Tibial nerve (tissue), 4 donors: ENCODE measurements at regions not wholly inside any gene's neighbourhood (a gene's known extent, or its start where the extent isn't known, plus 50 kb on each side); places are given as distances from the start of the nearest gene placed in this dataset.

ENCODE experiments used
- CTCF ChIP-seq, 5 experiments: fragments of 200-600 bp in 3 of 5; fragments of 450-650 bp in 2 of 5; sonication (generic) in 3 of 5; IDR thresholded peaks; one replicate each; pipeline ENCODE4 v1.5.1; 2016 to 2019; ENCODE audit warnings: antibody characterized with exemption in 5 of 5, mild to moderate bottlenecking in 3 of 5, moderate library complexity in 2 of 5
- EP300 ChIP-seq, 2 donors: sonication (generic); formaldehyde crosslinking; IDR thresholded peaks; one replicate each; pipeline ENCODE4 v1.6.1; 2017; ENCODE audit warnings: antibody characterized with exemption in 2 of 2, mild to moderate bottlenecking in 1 of 2
- POLR2A ChIP-seq, 2 donors: fragments of 450-650 bp; IDR thresholded peaks; one replicate each; pipeline ENCODE4 v1.6.1; 2017; ENCODE audit warnings: antibody characterized with exemption in 2 of 2, mild to moderate bottlenecking in 2 of 2, moderate library complexity in 2 of 2

GRCh38 chr10:3010816-3011460 lies 56.4 kb upstream of the PFKP start:
- no peak for TF ChIP-seq CTCF (IDR thresholded peaks at IDR 0.05)
- TF ChIP-seq POLR2A (IDR thresholded peaks at IDR 0.05) = no peak
- no peak for TF ChIP-seq EP300 (IDR thresholded peaks at IDR 0.05)
